IPS-NIHi7 (cell line): ENCODE measurements at regions not wholly inside any gene's neighbourhood (a gene's known extent, or its start where the extent isn't known, plus 50 kb on each side); places are given as distances from the start of the nearest gene placed in this dataset.
"Not testable (repeated sequence)": the region's sequence is repeated elsewhere in the genome, so short reads cannot be mapped to it uniquely, and the experiment has no call there.

Experiments used
- DNase-seq: peaks from one replicate; pipeline ENCODE4 v3.0.0; 2012; ENCODE audit warnings: mixed read lengths; ENCODE audit errors: extremely low spot score

DNA sequence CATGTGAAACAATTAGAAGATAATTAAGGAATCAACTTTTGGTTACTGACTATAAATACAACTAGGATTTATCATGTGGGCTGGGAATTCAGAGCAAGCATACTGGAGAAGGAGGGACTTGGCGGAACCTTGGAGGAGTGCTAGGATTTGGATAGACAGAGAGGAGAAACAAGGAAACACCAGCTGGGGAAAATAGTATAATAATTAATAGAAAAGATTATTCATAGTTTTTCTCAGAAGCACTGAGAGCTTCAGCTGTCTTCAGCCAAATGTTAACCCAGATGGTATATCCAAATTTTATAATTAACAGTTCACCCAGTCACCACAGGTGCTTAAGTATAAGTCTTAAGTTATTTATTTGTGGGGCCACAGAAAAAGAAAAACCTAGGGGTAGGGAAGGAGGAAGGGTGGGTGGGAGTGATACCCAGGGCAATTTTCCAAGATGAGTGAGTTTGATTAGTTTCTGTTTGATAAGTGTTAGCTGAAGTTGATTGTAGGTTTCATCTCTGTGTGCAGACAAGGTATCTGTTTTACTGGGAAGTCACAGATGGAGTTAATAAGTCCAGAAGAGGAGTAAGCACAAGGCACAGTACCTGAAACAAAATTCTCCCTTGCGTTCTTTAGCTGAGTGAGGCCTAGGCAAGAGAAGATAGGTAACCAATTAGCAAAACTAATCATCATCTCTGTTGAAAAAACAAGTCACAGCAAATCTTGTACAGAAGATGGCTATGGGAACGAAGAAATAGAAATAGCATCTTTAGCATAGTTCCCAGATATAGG lies 175.5 kb downstream of the TFAP2B start:
- DNase-seq: no peak

DNA sequence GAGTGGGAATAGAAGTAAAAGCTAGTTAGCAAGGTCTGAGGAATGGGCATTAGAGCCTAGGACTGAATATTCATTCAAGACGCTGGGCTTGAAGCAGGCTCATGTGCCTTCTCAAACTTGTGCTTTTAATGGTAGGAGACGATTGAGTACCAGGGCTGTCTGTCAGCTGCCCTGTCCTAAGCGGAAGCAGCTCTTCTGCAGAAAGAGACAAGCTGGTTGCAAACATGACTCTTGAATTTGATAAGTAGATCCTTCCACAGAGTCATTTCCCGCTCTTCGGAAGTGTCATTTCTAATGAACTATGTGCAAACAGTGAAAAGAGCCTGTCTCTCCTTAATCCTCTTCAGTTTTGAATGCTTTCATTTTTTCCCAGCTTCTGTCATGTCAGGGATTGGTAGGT lies 176.4 kb downstream of the TFAP2B start:
- no peak for DNase-seq

DNA sequence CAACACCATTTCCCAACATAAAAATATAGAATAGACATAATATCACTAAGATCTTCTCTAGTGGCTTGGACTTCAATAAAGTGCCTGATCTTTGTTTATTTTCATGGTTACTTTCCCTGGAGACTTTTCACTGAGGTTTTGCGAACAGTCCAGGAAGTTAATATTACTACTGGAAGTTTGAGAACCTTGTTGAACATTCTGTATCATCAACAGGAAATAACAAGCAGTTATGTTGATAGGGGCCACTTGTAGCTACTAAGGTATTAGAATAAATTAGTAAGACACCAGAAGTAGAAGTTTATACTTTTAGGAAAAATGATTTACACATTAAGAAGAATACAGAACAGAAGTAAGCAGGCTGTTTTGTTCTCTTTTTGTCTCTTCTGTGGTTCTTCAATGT lies 180.2 kb downstream of the TFAP2B start:
- no peak for DNase-seq

DNA sequence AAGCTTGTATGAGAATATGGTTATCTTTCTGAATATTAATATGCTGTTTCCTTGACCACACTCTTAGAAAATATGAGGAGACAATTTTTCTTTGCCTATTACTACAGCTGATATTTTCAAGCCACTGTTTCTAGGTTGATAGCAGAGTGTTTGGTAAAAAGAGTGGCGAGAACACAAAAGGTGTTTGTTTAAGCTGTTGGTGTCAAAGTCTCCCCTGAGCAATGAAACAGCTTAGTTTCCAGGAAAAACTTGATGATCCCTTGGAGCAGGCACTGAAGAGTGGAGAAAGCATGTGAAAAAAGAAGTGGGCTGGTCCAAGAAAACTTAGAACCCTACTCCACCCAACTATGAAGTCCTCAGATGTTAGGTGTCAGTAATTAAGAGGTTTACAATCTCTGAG lies 182.7 kb downstream of the TFAP2B start:
- DNase-seq: no peak

DNA sequence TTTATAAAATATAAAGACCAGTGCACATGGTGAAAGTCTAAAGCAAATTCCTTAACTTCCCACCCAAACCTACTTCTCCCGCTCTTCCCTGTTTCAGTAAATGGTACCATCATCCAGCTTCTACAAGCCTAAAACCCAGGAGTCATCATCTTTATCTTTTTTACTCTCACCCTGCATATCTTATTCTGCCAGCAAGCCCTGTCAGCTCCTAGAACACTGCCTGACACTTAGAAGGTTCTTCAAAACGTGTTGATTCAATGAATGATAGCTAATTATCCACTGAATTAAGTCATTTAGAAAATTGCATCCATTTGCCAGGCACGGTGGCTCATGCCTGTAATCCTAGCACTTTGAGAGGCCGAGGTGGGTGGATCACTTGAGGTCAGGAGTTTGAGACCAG lies 185.7 kb downstream of the TFAP2B start:
- no peak for DNase-seq

DNA sequence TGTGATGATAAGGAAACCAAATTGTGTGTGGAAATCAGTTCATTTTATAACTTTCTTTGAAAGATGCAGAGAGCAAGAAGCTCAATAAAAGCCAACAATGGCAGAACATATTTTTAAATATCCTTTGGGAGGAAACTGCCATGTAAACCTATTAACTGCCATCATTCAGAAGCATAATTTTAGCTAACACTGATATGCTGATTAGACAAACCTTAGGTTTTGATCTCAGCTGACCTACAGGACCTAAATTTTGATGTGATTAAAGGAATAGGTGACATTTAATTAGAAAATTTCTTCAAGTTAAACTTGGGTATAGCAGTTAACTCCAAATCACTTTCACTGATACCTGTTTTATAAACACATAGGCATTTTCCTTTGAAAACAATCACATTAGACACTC lies 187.1 kb downstream of the TFAP2B start:
- no peak for DNase-seq

DNA sequence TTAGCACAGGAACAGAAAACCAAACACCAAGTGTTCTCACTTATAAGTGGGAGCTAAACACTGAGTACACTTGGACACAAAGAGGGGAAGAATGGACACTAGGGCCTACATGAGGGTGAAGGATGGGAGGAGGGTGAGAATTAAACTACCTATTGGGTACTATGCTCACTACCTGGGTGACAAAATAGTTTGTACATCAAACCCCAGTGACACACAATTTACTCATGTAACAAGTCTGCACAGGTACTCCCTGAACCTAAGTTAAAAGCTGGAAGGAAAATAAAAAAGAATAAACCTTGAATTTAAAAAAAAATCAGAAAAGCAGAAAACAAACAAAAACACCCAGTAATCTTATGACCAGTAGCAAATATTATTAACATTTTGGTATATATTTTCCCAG lies 188.6 kb downstream of the TFAP2B start:
- DNase-seq: no peak

DNA sequence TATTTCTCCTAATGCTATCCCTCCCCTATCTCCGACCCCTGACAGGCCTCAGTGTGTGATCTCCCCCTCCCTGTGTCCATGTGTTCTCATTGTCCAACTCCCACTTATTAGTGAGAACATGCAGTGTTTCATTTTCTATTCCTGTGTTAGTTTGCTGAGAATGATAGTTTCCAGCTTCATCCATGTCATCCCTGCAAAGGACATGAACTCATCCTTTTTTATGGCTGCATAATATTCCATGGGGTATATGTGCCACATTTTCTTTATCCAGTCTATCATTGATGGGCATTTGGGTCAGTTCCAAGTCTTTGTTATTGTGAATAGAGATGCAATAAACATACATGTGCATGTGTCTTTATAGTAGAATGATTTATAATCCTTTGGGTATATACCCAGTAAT lies 190.0 kb downstream of the TFAP2B start:
- DNase-seq: not testable (repeated sequence)

DNA sequence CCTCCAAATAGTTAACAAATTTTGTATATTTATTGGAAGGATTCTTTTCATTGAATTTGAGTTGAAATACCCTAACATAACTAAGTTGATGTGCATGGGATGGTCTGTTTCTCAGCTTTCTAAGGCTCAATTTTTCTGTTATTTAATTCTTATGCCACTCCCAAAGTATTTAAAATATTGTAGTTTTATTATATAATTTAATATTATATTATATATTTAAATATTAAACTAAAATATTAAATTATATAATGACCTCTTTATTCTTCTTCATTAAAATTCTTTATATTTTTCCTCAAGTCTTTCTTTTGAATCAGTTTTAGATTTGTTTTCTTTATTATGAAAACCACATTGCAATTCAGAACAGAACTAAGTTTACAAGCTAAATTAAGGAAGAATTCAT lies 194.7 kb downstream of the TFAP2B start:
- DNase-seq: no peak

DNA sequence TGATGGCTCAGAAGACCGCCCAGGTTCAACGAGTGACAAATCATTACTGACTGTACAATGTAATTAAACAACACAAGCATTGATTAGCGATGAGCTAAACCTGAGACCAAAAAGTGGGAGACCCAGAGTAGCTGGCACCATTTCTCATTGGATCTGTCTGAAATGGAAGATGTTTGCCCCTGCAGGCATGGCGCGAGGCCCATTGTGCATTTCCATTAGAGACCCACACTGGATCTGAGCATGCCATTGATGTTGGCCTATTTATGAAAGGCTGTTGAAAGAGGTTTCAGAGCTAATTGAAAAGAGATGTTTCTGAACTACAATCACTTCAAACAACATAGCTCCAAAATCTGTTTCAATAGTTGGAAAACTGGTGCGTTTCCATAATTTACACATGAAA lies 196.7 kb downstream of the TFAP2B start:
- no peak for DNase-seq

DNA sequence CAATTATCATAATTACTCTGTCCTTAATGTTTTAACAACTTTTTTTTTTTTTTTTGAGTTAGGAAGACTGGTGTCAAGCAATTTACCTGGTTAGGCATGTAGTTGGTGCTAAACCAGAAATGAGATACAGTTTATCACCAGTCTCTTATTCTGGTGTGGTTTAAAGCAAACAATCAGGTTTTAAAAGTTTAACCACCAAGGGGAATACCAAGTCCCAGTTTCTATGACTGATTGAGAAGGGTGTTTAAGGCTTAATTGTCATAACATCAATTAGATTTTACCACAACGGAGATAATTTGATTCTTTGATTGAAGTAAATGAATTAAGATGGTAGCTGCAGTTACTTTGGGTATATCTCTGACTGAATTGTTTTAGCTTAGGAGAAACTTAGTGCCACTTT lies 197.8 kb downstream of the TFAP2B start:
- no peak for DNase-seq

DNA sequence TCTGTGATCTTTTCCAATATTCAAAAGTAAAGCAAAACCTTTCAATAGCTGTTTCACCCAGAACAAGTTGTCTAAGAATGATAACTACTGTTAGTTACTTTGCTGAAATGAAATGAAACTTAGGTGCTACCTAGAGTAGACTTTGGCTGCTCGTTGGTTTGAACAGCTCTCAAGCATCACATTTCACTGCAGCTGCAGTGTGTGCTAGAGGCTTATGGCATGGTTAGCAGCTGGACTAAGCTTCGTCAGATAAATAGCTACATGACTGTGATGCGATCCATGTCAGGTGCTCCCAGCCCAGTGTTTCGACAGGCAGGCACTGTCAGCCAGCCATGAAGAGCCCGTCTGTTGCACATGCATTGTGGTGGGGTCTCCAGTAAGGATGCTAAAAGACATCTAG lies 201.1 kb downstream of the TFAP2B start:
- DNase-seq: no peak

DNA sequence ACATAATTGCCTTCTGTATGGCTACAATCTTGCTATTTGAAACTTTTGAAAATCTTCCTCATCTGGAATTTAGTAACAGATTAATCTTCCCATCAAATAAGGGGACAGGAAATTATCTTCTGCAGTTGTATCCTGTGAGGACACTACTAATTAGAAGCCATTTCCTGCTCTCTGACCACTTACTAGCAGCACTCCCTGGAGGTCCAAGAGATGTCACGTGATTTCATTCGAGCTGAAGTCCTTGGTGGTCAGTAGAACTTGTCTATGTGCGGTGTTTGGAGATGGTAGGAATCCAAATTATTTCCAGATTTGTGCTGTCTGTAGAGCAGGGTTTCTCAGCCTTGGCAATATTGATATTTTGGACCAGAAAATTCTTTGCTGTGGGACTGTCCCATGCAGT lies 202.5 kb downstream of the TFAP2B start:
- no peak for DNase-seq

DNA sequence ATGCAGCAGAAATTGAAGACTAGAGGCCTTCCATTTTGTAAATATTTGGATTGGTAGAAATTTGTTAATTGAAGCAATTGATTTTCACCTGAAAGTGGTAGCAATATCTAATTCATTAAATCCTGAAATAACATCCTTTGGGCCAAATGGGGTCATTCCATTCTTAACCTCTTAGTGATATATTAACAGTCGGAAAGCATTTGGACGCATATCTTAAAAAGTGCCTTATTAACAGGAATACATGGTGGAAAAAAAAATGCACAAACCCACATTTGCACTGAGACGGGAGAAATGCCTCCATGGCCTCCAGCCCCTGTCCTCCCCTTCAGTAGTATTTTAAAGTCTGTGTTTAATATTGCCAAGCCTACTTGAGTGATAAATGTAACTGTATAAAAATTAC lies 205.5 kb downstream of the TFAP2B start:
- DNase-seq: no peak

DNA sequence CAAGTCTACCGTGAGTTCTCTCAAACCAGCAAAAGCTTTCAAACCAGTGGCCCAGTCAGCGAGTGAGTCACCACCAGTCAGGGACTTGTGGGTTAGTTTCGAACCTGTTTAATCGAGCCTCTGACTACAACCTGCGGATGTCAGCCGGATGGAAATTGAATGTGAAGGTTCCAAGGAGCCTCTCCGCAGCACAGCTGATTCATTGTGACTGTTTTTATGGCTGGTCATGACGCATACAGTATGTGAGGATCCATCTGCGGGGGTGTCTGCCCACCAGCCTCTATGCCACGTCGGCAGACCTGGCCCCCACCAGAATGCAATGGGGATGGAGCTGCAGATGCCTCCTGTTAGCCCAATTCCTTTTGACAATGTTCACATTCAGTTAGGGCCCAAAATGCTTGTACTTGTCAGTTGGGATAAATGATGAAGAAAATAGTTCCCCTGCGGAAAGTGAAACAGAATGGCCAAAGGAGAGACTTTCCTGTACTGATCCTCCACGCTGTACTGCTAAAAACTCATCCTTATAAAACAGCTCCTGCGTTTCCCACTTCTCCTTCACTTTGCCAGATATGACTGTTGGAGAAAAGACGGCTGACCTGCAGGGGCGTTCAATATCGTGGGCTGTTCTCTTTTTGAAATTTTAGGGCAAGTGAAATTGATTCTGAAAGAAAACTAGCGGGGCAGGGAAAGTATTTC lies 206.6 kb downstream of the TFAP2B start:
- DNase-seq: peak; percentile 14

DNA sequence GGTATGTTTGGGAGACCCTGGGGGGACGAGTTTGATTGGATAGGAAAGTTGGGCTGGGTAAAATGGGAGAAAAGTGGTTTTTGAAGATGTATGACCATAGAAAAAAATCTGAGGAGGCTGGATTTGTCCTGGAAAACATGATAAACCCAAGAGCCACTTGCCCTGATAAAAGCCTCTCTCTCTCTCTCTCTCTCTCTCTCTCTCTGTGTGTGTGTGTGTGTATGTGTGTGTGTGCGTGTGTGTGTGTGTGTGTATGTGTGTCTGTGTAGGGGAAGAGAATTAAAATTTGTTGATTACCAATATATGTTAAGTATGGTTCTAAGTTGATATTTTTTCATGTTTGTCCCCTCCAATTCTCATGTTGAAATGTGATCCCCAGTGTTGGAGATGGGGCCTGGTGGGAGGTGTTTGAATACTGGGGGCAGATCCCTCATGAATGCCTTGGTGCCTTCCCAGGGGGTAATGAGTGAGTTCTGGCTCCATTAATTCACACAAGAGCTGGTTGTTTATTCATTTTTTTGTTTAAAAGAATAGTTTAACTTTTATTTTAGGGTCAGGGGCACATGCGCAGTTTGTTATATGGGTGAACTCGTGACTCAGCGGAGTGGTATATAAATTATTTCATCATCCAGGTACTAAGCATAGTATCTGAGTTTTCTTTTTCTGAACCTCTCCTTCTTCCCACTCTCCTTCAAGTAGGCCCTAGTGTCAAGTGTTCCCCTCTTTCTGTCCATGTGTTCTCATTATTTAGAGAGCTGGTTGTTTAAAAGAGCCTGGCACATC lies 208.8 kb downstream of the TFAP2B start:
- no peak for DNase-seq

DNA sequence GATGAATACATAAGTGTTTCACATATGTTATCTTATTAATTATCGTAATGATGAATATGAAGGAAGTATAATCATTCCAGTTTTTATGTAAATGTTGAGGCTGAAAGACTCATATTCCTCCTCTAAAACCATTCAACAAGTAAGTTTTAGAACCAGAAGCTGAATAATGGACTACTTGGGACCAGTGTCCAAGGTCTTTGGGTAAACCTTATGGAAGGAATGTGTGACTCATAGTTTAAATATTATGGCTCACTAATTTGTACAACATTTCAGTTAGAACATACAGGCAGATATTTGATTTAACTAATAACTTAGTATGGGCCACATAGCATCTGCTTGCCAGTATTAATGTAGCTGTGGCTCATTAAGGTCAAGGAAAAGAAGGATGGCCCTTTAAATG lies 209.6 kb downstream of the TFAP2B start:
- DNase-seq: no peak

DNA sequence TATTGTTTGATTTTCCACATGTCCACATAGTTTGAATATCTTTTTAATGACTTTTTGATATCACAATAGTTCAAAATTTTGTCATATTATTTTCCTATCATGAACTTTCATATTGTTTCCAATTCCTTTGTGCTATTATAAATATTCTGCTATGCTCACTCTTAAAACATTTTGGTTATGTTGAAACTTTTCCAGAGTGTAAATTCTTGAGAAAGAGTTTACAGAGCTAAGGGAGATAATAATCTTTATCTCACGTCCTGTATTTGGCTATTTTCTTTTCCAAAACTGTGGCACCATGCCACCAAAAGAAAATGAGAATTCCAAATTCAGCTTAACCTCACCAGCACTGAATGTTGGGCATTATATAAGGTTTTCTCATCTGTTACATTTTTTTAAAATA lies 210.9 kb downstream of the TFAP2B start:
- DNase-seq: no peak

DNA sequence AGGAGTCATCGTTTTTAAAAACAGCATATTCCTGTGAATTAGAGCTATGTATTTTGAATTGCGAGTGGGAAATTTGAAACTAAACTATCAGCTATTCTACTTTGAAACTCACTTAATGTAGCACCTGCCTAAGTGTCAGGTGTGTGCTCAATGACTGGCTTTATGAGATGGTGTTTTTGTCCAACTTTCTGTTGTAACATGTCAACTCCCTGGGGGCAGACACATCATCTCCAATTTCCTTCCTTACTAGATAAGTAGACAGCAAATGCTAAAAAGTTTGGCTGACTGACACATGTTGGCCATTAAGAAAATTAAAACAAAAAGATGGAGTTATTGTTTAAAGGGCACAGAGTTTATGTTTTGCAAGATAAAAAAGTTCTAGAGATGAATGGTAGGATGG lies 226.9 kb downstream of the TFAP2B start:
- DNase-seq: no peak

DNA sequence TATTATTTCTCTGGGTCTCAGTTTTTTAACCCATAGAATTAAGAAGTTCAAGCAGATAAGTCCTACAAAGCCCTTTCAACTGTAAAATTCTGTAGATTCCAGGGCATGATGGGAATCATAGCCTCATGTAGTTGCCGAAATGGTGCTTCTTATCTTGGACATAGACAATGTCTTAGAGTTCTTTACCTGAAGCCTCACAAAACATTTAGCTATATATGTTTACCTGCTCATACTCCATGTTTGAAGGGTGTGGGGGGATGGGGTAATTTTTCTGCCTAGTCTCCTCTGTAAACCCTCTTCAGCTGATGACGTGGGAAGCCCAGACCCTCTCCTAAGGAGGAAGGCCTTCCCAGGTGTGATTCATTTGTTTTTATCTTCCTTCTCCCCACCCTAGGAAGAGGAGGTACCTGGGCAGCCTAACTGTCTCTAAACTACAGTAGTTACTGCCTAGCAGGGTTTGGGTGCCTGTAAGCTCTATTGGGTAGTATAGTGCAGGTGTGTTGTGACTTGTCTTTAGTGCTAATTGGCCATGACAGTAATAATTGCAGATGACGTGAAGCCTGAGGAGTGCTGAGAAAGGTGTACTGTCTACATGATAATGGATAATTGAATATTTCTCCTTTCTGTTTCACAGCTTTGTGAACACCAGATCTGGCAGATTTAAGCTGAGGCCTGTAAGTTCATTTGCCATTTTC lies 230.8 kb downstream of the TFAP2B start:
- no peak for DNase-seq

DNA sequence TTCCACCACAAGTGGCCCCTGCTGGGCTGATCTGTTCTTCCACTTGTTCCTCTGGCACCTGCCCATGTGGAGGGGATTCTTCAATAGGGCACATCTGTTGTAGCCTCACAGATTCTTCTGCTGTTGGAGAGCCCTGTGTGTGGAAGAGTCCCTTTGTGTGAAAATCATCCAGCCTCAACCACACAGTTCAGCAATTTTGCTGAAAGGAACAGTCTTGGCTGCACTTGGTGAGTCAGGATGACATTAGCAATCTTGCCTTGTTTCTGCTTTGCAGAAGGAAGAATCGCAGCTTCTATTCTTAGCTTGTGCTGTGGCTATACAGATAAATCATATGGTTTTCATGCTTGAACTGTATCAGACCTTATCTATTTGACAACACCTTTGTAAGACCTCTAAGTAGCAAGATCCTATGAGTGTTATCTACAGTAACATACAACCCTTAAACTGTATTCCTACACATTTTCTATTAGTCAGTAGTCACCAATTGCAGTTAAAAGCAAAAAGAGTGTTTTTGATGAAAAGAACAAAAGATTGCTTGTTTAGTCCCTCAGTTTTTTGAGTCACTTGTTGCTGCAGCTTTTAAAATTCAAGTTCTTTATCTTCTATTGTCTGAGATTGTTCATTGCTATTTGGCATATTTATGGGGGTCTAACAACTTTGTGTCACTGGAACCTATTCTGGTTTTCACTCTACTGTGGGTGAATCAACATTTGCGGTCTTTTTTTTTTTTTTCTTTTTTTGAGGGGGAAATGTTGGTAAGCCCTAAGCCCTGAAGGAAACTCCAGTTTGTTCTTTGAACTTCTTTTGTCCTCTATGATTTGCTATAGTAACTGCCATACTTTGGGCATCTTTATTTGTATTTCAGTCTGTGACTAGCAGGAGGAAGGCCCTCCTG lies 231.6 kb downstream of the TFAP2B start:
- DNase-seq: no peak
